HG02610 (cell line): ENCODE measurements at regions not wholly inside any gene's neighbourhood (a gene's known extent, or its start where the extent isn't known, plus 50 kb on each side); places are given as distances from the start of the nearest gene placed in this dataset.

Experiments
- ATAC-seq: cut with Tn5 transposase; IDR thresholded peaks from one replicate; pipeline ENCODE4 v1.9.1; 2021; ENCODE audit warnings: mild to moderate bottlenecking, moderate library complexity; ENCODE audit not compliant: unreplicated experiment

GRCh38 chr3:24595796-24596195, 101.1 kb upstream of the THRB start:
- no peak for ATAC-seq

- ATAC-seq: no peak
Observed at GRCh38 chr3:24596626-24597025, 102.0 kb upstream of the THRB start.

- ATAC-seq: no peak
Observed at GRCh38 chr3:24598695-24599470, 104.2 kb upstream of the THRB start.

GRCh38 chr3:24601066-24601939, 106.7 kb upstream of the THRB start:
- ATAC-seq: no peak

GRCh38 chr3:24604215-24604614, 109.6 kb upstream of the THRB start:
- ATAC-seq: no peak

- ATAC-seq: no peak
Observed at GRCh38 chr3:24605511-24606028, 110.9 kb upstream of the THRB start.

- ATAC-seq: no peak
Observed at GRCh38 chr3:24607281-24607680, 112.6 kb upstream of the THRB start.

- ATAC-seq: no peak
Observed at GRCh38 chr3:24608701-24609390, 114.2 kb upstream of the THRB start.

- no peak for ATAC-seq
Observed at GRCh38 chr3:24614359-24614758, 119.7 kb upstream of the THRB start.

GRCh38 chr3:24615177-24615576, 120.5 kb upstream of the THRB start:
- no peak for ATAC-seq

- no peak for ATAC-seq
Observed at GRCh38 chr3:24616110-24616829, 121.6 kb upstream of the THRB start.

- ATAC-seq: no peak
Observed at GRCh38 chr3:24622138-24622537, 127.5 kb upstream of the THRB start.

- ATAC-seq: no peak
Observed at GRCh38 chr3:24622696-24623225, 128.1 kb upstream of the THRB start.

GRCh38 chr3:24623657-24624056, 129.0 kb upstream of the THRB start:
- ATAC-seq: no peak

GRCh38 chr3:24624938-24625681, 130.5 kb upstream of the THRB start:
- no peak for ATAC-seq

GRCh38 chr3:24628523-24629258, 134.0 kb upstream of the THRB start:
- ATAC-seq: no peak

- ATAC-seq: no peak
Observed at GRCh38 chr3:24631481-24631880, 136.8 kb upstream of the THRB start.

- ATAC-seq: no peak
Observed at GRCh38 chr3:24639061-24639460, 144.4 kb upstream of the THRB start.
